CD4-positive, alpha-beta T cell treated with Interleukin-21 for 1 hour (primary cell): ENCODE measurements at regions not wholly inside any gene's neighbourhood (a gene's known extent, or its start where the extent isn't known, plus 50 kb on each side); places are given as distances from the start of the nearest gene placed in this dataset.

Experiments
- DNase-seq: peaks from one replicate; pipeline ENCODE4 v3.0.0-alpha.2; 2020

DNA sequence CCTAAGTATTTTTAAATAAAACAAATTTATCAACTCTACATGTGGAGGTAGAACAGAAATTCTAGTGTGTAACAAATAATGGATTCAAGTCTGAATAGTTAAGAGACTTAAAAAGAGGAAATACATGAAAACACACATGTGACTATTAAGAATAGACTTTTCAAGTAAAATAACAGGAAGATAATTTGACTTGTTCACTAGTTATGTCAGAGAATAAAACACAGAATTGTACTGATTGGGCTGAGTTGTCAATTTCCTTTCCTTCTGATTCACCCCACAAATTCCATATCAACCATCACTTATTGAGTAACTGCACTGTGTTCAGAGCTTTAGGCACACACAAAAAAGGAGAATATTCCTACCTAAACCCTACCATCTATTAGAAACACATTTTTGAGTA is 557.2 kb downstream of the TUSC7 start:
- DNase-seq, result no peak

DNA sequence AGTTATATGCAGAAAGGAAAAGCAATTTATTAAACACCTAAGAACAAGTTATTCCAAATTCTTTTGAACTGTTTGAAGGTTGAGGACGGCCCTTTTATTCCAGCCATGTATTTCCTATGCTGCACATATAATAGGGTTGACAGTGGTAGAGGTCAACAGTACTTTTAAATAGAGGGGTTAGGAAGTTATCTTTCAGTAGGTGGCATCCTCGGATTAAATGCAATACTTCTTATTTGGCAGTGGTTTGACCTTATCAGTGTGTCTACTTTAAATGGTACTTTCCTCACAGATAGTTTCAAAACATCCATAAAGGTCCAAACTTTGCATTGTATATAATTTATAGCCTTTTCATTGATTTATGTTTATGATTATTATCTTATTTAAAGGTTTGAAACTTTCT is 558.7 kb downstream of the TUSC7 start:
- no peak for DNase-seq

DNA sequence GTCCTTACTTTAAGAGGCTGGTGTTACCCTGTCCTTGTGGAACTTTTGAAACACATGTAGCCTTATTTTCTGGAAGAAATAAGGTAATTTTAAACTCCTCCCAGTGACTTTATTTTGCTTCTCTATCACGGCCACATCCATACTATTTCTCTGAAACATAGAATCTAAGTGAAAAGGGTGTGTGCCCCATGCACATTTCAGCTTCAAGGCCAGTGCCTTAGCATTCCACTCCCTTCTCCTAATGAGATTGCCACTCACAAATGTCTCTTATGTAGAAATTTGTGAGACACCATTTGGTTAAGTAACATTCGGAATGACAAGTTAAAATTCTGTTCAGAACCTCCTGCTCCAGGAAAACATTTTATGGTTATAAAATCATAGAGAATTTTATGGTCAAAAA is 562.7 kb downstream of the TUSC7 start:
- DNase-seq, result no peak

DNA sequence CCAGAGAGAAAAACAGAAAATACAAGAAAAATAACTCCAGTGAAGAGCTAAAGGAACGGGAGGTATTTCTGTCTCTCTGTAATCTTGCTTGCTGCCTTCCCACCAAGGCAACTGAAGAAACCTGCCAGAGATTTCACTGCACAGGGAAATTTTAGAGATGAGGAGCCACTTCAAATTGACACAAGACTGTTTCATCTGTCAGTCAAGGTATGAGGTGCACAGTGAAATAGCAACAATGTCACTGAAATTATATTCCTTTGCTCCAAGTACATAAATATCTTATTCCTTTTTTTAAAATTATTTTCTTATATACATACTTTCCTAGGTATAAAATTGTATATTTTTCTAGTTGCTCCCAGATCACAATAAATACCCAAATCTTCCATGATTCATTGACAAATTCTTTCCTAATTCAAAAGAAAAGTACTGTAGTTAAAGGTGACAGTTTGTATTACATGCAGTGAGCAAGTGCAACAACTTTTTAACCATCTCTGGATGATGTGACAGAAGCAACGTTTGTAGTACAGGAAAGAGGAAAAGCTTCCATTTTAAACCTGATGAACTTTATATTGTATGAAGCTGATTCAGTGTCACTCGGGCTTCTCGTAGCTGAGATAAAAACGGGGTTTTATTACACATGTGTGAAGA is 563.4 kb downstream of the TUSC7 start:
- no peak for DNase-seq

DNA sequence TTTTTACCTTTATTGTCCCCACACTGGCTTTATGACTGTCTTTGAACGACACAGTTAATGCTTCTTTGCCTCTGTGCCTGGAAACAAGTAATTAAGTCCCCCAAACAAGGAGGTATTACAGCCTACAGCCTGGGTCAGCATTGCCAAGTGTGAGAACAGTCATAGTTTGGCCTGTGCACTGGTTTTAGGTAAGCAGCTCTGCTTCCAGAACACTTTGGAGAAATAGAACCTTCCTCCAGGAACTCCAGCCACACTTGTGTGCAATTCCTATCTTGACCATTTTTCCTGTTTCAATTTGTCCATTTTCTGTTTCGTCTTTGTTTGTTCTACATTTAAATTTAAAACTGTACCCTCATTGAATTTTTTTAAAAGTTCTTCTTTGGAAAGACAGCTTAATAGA is 568.2 kb downstream of the TUSC7 start:
- no peak for DNase-seq

DNA sequence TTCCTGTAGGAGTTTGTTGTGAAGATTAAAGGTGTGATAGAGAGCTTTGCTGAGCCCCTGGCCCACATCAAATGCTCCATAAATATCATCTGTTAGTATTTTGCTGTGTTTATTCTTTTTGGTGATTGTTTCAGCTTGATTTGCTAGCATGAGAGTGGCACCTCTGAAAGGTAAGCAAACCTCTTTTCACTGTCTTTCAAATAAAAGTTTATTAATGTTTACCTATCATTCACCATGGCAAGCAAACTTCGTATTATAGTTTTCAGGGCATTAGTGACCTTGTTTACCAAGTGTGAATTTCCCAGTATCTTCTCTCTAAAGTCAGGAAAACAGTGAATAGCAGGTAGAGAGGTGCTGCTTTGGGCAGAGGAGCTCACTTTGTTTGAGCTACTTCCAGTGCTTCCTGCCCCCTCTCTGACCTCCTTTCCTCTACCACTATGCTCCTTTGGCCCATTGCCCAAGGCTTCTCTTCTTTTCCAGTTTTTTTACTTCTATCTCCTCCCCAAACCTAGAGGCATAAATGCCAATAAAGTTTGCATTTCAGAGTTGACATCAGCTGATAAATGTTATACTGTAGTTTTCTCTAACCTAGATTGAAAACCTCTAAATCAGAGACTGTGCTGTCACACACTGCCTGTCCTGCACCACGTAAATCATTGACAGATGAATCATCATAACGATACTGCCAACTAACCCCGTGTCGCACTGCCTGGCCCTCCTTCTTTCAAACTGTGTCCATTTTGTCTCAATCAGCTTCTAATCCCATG is 569.0 kb downstream of the TUSC7 start:
- DNase-seq, result no peak

DNA sequence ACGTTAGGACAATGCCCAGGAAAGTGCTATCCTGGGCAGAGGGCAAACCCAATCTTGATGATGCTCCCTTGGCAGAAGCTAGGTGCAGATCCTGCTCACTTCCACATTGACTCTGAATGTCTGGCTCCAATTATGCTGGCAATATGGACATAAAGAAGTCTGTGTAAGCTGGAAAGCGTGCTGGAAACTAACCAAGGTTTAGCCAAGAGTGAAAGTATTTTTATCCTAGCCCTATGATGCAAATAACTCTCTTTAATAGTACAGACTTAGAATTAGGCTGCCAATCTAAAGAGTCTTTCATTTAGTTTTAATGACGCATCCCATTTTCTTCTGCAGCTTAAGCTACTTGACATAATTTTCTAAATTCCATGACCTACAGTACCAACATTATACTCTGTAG is 571.8 kb downstream of the TUSC7 start:
- DNase-seq, result no peak

DNA sequence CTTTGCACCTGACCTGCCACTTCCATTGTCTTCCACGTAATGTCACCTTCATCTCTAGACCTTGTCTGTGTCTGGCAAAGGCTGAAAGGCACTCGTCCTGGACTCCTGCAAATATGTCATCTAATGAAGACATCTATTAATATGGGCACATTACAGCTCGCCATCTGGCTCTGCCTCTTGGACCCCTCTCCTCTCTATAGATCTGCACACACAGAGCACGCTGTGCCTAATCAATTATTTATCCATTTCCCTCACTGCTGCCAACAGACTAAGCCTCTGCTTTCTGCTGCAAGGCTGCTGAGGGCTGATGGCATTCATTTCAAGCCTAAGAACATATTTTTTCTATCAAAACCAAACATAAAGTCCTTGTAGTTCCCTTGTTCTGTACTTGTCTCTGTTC is 573.0 kb downstream of the TUSC7 start:
- no peak for DNase-seq

DNA sequence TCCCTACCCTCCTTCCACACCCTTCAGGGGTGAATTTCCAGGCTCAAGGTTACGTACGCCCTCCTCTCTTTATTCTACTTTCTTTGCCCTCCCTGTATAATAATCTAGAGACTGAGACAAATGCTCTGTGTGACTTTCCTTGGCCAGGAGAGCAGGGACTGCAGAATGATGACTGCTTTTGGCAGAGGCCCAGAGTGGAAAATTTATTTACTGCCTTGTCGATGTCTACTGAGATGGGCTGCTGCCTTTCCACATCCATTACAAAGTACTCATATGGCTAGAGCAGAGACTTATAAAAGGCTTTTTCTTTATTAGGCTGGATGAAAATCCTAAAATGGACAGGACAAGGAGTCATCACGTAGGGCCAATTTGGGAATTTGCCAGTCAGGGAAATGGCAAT is 576.2 kb downstream of the TUSC7 start:
- no peak for DNase-seq

DNA sequence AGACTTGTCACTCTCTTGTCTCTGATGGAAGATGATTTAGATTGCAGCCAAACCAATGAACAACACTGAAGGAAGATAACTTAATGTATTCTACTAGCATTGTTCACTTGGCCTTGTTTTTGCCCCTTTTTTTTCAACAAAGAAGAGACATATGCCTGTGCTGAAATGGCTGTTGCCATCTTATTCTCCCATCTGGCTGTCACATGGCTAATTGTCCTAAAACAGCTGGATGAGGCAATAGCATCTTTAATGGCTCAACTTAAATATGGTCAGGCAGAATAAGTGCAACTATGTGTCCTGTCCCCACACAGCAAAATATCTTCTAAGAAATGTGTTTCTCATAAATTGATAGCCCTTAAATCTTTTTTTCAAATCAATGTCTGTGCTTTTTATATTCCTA is 576.9 kb downstream of the TUSC7 start:
- no peak for DNase-seq

DNA sequence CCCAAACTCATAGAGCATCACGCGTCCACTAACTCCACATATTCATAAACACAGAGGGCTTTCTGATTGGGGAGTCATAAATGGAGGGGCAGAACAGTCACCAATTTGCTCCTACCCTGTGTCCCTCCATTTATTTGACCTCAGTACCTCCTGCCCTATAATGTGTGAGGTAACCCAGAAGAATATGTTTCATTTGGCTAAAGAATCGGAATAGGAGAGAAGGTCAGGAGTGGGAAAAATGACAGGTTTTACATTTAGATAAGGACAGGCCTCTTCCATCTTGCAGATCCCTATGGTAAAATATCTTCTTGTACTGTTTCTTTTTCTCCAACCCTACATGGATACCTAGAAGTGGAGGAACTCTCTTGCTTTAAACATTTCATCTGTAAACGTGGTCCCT is 578.0 kb downstream of the TUSC7 start:
- DNase-seq, result no peak

DNA sequence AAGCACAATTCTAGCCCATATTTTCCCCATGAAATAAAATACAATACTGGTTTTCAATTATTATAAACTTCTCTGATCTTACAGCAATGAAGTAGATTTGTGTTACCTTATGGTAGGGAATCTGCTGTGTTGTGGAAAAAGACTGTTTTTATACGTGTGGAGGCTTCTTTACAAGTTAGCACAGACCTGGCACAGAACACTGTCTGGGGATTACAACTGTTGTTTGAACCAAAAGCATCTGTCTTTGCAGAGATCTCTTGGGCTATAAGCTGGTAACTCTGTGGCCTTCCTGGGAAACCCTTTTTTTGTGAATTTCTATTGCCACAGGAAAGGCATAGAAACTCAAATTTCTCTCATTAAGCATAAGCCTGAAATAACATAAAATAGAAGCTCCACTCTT is 581.9 kb downstream of the TUSC7 start:
- DNase-seq, result no peak

DNA sequence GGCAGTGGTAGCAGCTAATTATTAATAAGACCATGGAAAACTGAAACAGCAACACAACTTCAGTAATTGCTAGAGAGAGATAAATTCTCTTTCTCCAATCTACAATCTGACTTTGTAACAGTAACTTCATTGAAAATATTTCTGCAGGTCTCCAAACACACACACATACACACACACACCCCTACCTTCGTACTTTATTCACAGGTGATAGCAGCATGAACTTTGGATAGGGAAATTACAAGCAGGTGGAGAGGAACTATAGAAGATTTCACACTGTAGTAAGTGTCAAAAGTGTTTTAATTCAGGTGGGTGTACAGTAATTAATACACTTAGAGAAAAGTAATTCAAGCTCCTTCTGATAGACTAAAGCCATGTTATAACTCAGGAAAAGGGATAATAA is 587.5 kb downstream of the TUSC7 start:
- no peak for DNase-seq

DNA sequence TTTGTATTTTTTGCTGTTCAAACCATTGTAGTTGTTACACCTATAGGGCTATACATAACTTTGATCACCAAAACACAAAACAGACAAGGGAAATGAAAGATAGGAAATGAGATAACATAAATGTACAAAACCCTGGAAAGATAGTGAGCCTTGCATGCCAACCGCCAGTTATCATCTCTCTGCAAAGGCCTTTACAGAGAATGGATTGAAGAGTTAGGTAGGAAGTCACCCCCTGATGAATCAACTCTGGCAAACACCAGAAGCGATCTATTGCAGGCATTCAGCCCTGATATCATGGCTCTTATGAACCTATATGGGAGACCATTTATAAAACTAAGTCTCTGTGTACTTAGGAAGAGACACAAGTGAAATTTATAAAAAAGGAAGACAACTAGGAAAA is 588.0 kb downstream of the TUSC7 start:
- DNase-seq, result no peak

DNA sequence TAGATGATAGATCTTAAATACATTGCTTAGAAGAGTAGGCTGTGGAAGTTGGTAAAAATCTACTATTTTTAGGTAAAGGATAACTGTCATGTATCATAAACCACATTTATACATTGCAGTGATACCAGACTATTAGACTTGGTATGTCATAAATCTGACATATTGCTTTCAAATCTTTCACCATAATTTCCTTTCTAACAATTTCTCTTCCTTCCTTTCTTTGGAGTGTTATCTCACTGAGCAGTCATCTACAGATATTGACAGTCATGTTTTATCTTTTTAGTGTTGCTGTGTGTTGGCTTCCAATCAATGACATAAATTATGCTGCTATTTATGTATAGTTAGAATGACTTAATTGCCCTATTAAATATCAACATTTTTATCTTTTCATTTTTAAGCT is 588.7 kb downstream of the TUSC7 start:
- DNase-seq, result no peak

DNA sequence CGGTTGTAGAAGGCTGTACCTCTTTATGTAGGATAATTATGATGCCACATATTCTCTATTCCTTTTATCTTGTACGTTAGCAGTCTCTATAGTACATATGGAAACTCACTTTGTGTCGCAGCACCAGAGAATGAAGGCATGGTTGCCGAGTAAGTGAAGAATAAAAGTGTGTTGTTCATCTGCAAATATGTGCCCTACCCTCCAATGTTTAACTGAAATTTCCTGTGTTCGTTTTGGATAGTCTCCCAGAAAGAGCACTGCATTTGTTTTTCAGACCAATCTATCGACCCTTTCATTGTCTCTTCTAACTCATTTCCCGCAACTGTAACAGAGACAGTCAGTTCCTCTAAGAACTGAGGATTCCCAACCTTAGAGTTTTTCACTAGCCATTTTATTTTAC is 592.8 kb downstream of the TUSC7 start:
- DNase-seq, result no peak

DNA sequence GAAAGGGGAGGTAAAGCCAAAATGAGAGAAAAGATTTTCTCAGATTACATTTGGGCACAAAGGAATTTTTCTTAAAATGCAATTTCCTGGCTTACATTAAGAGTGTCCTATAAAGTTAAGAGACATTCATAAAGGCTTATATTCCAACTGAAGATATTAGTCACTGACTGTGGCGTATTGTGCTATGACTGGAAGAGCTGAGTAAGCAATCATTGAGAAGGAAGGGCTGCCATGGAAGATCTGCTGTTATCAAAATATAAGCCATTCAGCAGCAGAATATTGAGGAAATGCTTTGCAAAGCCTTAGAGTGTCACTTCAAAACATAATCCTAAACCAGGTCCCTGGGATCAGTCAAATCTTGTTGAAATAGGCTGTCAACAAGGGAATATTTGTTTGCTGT is 593.9 kb downstream of the TUSC7 start:
- DNase-seq, result no peak

DNA sequence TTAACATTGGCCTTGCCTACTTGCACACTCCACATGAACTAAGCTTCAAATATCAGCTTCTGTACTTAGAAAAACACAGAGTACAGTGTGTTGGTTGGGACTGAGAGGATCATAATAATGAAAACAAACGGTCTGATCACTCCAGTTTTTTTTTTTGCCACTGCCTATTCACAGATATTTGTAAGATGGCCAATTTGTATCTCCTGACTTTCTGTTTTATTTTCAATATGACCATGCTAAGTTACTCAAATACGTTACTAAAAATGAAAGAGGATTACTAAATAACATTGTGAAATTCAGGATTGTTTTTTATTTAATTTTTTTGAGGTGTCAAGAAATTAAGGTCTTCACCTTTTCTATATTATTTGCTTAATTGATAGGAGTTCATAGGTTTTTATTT is 595.1 kb downstream of the TUSC7 start:
- no peak for DNase-seq

DNA sequence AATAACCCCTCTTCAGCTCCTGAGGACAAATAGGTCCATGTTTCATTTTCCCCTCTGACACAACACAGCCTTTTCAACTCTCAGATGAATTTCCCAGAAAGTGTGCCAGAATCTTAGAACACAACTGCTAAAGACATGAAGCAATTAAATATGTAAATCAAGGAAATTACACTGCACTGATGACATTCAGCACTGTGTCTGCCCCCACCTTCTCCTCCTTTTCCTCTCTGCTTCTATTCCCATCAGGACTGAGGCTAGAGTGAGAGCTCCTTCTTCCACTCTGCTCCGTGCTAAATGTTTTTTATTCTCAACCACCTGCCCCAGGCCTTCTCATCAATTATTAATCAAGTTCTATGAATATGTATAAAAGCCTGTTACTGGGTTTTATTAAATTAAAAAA is 596.1 kb downstream of the TUSC7 start:
- no peak for DNase-seq

DNA sequence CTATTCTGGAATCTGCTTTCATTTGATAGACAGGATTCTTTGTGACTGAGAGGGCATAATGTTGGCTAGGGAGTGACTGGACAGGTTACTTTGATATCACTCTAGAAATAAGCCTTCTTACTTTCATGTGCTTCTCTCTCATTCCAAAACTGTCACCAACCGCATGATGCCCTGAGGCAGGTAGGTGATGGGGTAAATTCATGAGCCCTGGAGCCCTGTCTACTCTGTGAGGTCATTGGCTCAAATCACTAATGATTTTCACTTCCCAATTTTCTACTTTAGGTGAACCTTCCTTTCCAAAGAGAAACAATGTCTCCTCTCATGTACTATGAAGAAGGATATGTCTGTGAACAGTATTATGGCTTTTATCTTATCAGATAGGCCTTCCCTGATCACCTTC is 596.7 kb downstream of the TUSC7 start:
- no peak for DNase-seq

DNA sequence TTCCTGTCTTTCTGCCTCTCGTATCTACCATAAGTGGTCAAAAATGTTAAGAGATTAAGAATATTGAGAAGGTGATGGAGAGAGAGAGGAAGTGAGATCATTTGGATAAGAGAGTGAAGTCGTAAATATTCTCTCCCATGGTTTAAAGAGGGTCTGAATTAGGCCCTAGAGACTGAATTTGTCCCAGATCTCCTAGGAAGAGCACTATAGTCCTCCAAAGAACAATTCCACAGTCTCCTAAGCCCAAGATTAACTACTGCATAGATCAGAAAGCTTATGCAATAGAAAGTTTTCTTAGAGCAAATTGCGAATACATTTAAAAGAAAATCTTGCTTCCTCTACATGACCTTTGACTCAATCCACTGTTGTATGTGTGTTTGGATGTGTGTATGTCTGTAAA is 598.8 kb downstream of the TUSC7 start:
- DNase-seq, result no peak

DNA sequence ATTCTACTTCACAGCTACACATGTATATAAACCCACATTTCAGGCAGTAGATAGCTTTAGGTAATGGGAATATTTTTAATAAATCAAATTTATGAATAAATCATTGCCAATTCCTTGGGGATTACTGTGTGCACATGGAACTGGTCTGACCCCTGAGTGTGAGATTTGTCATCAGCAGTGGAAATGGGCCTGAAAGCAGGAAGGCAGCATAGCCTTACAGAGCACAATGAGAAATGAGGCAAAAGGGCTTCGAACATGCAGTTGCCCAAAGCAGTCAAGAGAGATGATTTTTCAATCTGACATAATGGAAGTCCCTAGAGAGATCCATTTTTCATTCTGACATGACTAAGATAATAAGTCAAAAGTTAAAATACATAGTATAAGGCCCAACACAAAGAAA is 599.2 kb downstream of the TUSC7 start:
- DNase-seq, result no peak

DNA sequence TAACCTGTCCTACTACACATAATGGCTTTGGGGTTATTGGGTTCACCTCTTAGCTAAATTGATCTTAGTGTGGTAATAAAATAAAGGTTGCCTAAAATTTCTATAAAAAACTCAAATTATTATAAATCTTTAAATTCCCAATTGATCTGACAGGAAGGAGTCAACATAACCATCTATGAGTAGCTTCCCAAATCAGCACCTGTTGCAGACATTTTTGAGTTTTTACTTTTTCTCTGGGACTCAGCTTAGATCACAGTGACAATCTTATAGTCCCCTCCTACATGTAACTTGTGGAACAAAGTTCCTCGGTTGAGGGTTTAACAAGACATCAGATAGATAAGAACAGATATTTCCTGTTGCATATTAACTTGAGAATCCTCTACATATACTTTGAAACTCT is 601.0 kb downstream of the TUSC7 start:
- no peak for DNase-seq

DNA sequence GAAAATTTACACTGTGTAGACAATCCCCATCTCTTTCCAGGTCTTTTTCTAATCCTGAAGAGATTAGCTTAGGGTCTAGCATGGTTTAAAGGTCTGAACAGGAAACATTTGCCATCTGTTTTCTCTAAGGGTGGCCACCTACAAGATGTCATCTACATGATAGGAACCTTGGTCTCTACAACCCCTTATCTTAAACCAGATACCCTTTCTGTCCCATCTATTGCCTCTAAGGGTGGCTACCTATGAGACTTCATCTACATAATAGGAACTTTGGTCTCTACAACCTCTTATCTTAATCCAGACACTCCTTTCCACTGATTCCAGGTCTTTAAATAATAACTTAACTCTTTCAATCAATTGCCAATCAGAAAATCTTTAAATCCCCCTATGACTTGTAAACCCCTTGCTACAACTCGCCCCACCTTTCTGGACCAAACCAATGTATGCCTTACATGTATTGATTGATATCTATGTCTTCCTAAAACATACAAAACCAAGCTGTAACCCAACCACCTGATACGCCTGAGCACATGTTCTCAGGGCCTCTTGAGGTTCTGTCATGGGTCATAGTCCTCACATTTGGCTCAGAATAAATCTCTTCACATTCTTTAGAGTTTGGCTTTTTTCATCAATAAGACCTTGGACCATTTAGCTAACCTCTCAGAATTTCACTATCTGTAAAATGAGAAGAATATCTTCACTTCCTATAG is 605.0 kb downstream of the TUSC7 start:
- DNase-seq, result no peak
